CD4-positive, alpha-beta T cell (primary cell): ENCODE measurements at regions not wholly inside any gene's neighbourhood (a gene's known extent, or its start where the extent isn't known, plus 50 kb on each side); places are given as distances from the start of the nearest gene placed in this dataset.

ENCODE experiments used
- ATAC-seq: fragments of 200-7000 bp; cut with Tn5 transposase; one replicate; pipeline ENCODE4 v1.10.0; 2022; ENCODE audit warnings: mild to moderate bottlenecking; ENCODE audit not compliant: poor library complexity
- CTCF ChIA-PET: fragments of 350-600 bp; sonication (Branson Sonifier 250); formaldehyde crosslinking; loops from one replicate; lab custom pipeline; 2021; ENCODE audit warnings: antibody characterized with exemption, inconsistent platforms; lab: Charles Lee
- POLR2A ChIA-PET: fragments of 350-600 bp; sonication (Branson Sonifier 250); formaldehyde crosslinking; loops from one replicate; lab custom pipeline; 2021; ENCODE audit warnings: antibody characterized with exemption, inconsistent platforms; lab: Charles Lee
- DNase-seq, 14 experiments: peaks; one replicate each; pipeline ENCODE4 v3.0.0-alpha.2; 2013 to 2020; ENCODE audit warnings: mixed read lengths in 2 of 14
- H3K27ac ChIP-seq, 2 donors: one replicate each; pipeline versions ENCODE4 v1.5.1 to v1.7.0; 2013; ENCODE audit warnings: low read length in 2 of 2, low read depth in 1 of 2, mild to moderate bottlenecking in 1 of 2
- H3K27me3 ChIP-seq, 2 experiments: 1 replicate in 1 of 2; 2 replicates in 1 of 2; pipeline versions ENCODE4 v1.6.1 to v1.7.0; 2013; ENCODE audit warnings: low read length in 2 of 2, control low read depth in 1 of 2, mild to moderate bottlenecking in 1 of 2, moderate library complexity in 1 of 2; ENCODE audit not compliant: insufficient read depth in 2 of 2, control insufficient read depth in 1 of 2
- H3K36me3 ChIP-seq: one replicate; pipeline ENCODE4 v1.6.1; 2013; ENCODE audit warnings: low read length, control low read depth; ENCODE audit not compliant: insufficient read depth
- H3K4me1 ChIP-seq: one replicate; pipeline ENCODE4 v1.6.1; 2013; ENCODE audit warnings: low read length, control low read depth; ENCODE audit not compliant: insufficient read depth
- H3K4me3 ChIP-seq: one replicate; pipeline ENCODE4 v1.5.1; 2013; ENCODE audit warnings: mild to moderate bottlenecking, low read length, moderate library complexity
- H3K9me3 ChIP-seq, 2 experiments: 1 replicate in 1 of 2; 2 replicates in 1 of 2; pipeline versions ENCODE4 v1.6.1 to v1.7.0; 2013; ENCODE audit warnings: low read length in 2 of 2, mild to moderate bottlenecking in 2 of 2, control low read depth in 1 of 2, moderate library complexity in 1 of 2; ENCODE audit not compliant: control insufficient read depth in 1 of 2, insufficient read depth in 1 of 2
- H3K27ac Mint-ChIP-seq: one replicate; pipeline ENCODE4 v1.8.0; 2020; ENCODE audit warnings: mixed read lengths
- H3K27me3 Mint-ChIP-seq: one replicate; pipeline ENCODE4 v1.8.0; 2021; ENCODE audit warnings: mixed read lengths
- H3K36me3 Mint-ChIP-seq: one replicate; pipeline ENCODE4 v1.8.0; 2021; ENCODE audit warnings: low read depth, mixed read lengths
- H3K4me1 Mint-ChIP-seq: one replicate; pipeline ENCODE4 v1.8.0; 2021; ENCODE audit warnings: low read depth, mixed read lengths
- H3K4me3 Mint-ChIP-seq: one replicate; pipeline ENCODE4 v1.8.0; 2020; ENCODE audit warnings: mild to moderate bottlenecking, mixed read lengths
- H3K9me3 Mint-ChIP-seq: one replicate; pipeline ENCODE4 v1.8.0; 2020; ENCODE audit warnings: mixed read lengths
- CTCF ChIP-seq: fragments of 200-600 bp; IDR thresholded peaks from one replicate; pipeline ENCODE4 v1.8.0; 2022; ENCODE audit warnings: antibody characterized with exemption, mild to moderate bottlenecking
- intact Hi-C, 2 experiments: fragments of 100-400 bp; cut with DNase I in 1 of 2; cut with micrococcal nuclease in 1 of 2; formaldehyde crosslinking; loops; one replicate each; pipeline versions ENCODE4 v1.15.1 to v1.9.0; 2023 to 2025; cut with DNase I, micrococcal nuclease

- ChIA-PET POLR2A (no interaction called here), CTCF (no interaction called here)
- Histone ChIP-seq H3K27ac (no peak overlapping the region), H3K9me3 (no peaks in the 10 kb centered on the region), H3K27me3 (no peaks in the 10 kb centered on the region), H3K4me3 (no peak overlapping the region), H3K4me1 (no peaks in the 10 kb centered on the region), H3K36me3 (no peaks in the 10 kb centered on the region)
- H3K27ac Mint-ChIP-seq = no peak overlapping the region
- H3K27me3 Mint-ChIP-seq = no peaks in the 10 kb centered on the region
- TF ChIP-seq CTCF = no peak
- no peak overlapping the region for H3K4me3 Mint-ChIP-seq
- ATAC-seq (no peak), DNase-seq (no peak)
- no peaks in the 10 kb centered on the region for H3K4me1 Mint-ChIP-seq
- no peaks in the 10 kb centered on the region for H3K9me3 Mint-ChIP-seq
- intact Hi-C loops = no loop called here
- no peaks in the 10 kb centered on the region for H3K36me3 Mint-ChIP-seq
These were observed 618.2 kb upstream of the PCDH10 start for GRCh38 chr4:132530861-132531260.

- ChIA-PET CTCF (no interaction called here), POLR2A (no interaction called here)
- H3K4me1 ChIP-seq = no peaks in the 10 kb centered on the region
- no peak for TF ChIP-seq CTCF
- no peaks in the 10 kb centered on the region for H3K4me1 Mint-ChIP-seq
- H3K36me3 ChIP-seq = no peaks in the 10 kb centered on the region
- no peak for ATAC-seq
- intact Hi-C loops = no loop called here
- peaks cover 4% of the 10 kb centered on the region for H3K9me3 Mint-ChIP-seq
- H3K27ac Mint-ChIP-seq = no peak overlapping the region
- H3K36me3 Mint-ChIP-seq = no peaks in the 10 kb centered on the region
- no peak overlapping the region for H3K4me3 Mint-ChIP-seq
- H3K9me3 ChIP-seq = peaks cover 0 to 3% of the 10 kb centered on the region in 2 experiments
- no peaks in the 10 kb centered on the region for H3K27me3 ChIP-seq
- no peak for DNase-seq
- H3K4me3 ChIP-seq = no peak overlapping the region
- H3K27ac ChIP-seq = no peak overlapping the region
- H3K27me3 Mint-ChIP-seq = no peaks in the 10 kb centered on the region
These were observed 608.8 kb upstream of the PCDH10 start for GRCh38 chr4:132540268-132540667.

- intact Hi-C loops = no loop called here
These were observed 608.3 kb upstream of the PCDH10 start for GRCh38 chr4:132540797-132541196.

More at GRCh38 chr4:132540797-132541196, 608.3 kb upstream of the PCDH10 start:
- CTCF ChIA-PET = no interaction called here
- H3K27ac ChIP-seq = no peak overlapping the region
- Mint-ChIP-seq H3K27ac (no peak overlapping the region), H3K4me1 (no peaks in the 10 kb centered on the region), H3K27me3 (no peaks in the 10 kb centered on the region), H3K36me3 (no peaks in the 10 kb centered on the region), H3K9me3 (peaks cover 4% of the 10 kb centered on the region), H3K4me3 (no peak overlapping the region)
- H3K4me1 ChIP-seq = no peaks in the 10 kb centered on the region
- H3K4me3 ChIP-seq = no peak overlapping the region
- ATAC-seq = no peak
- no peak for DNase-seq
- peaks cover 0 to 3% of the 10 kb centered on the region in 2 experiments for H3K9me3 ChIP-seq
- POLR2A ChIA-PET = no interaction called here
- no peaks in the 10 kb centered on the region for H3K36me3 ChIP-seq
- H3K27me3 ChIP-seq = no peaks in the 10 kb centered on the region
- TF ChIP-seq CTCF = no peak
